HEK293 (cell line): ENCODE measurements at regions not wholly inside any gene's neighbourhood (a gene's known extent, or its start where the extent isn't known, plus 50 kb on each side); places are given as distances from the start of the nearest gene placed in this dataset.
A peak's percentile ranks its signal among the peaks of the same experiment; 100 is the strongest.
"Not testable (repeated sequence)": the region's sequence is repeated elsewhere in the genome, so short reads cannot be mapped to it uniquely, and the experiment has no call there.

Experiments used
- CTCF ChIA-PET: fragments of 350-600 bp; formaldehyde crosslinking; extraction: SDS; loops from one replicate; lab custom pipeline; 2021; ENCODE audit warnings: antibody characterized with exemption; lab: Yijun Ruan, JAX
- POLR2A ChIA-PET: fragments of 300-600 bp; formaldehyde crosslinking; extraction: SDS; loops from one replicate; lab custom pipeline; 2020; ENCODE audit warnings: antibody characterized with exemption, inconsistent platforms; lab: Yijun Ruan, JAX
- H3K27ac ChIP-seq: fragments of 200-500 bp; sonication (Bioruptor generic); 2 replicates; pipeline ENCODE4 v1.5.1; 2014; ENCODE audit warnings: low read depth, low read length, control low read depth, inconsistent platforms; ENCODE audit errors: extremely low read depth
- H3K36me3 ChIP-seq, 2 experiments: fragments of 200-500 bp in 1 of 2; sonication (Bioruptor generic) in 1 of 2; 1 replicate in 1 of 2; 2 replicates in 1 of 2; pipeline ENCODE4 v1.5.1; 2014 to 2017; ENCODE audit warnings: inconsistent platforms in 2 of 2, low read length in 2 of 2; ENCODE audit not compliant: control insufficient read depth in 2 of 2, insufficient read depth in 1 of 2
- H3K4me1 ChIP-seq: fragments of 200-500 bp; sonication (Bioruptor generic); 2 replicates; pipeline ENCODE4 v1.5.1; 2014; ENCODE audit warnings: mild to moderate bottlenecking, low read length, inconsistent platforms; ENCODE audit not compliant: control insufficient read depth, insufficient read depth
- H3K4me3 ChIP-seq: 2 replicates; pipeline ENCODE4 v1.5.1; 2011; ENCODE audit warnings: low read depth, mild to moderate bottlenecking, control low read depth, low read length, moderate library complexity
- H3K9me3 ChIP-seq: fragments of 200-500 bp; sonication (Bioruptor generic); 2 replicates; pipeline ENCODE4 v1.5.1; 2014; ENCODE audit warnings: low read depth, low read length, inconsistent platforms; ENCODE audit not compliant: control insufficient read depth, insufficient read depth
- ATF2 ChIP-seq: fragments of 450-650 bp; formaldehyde crosslinking; IDR thresholded peaks from 2 replicates; pipeline ENCODE4 v1.5.1; 2016; ENCODE audit warnings: missing biosample characterization, missing genetic modification characterization, low read depth
- CTCF ChIP-seq: fragments of 450-650 bp; formaldehyde crosslinking; IDR thresholded peaks from 2 replicates; pipeline ENCODE4 v1.5.1; 2016; ENCODE audit warnings: missing biosample characterization, missing genetic modification characterization
- KLF1 ChIP-seq: fragments of 450-650 bp; formaldehyde crosslinking; IDR thresholded peaks from 2 replicates; pipeline ENCODE4 v1.5.1; 2016; ENCODE audit warnings: missing biosample characterization, missing genetic modification characterization
- MEIS1 ChIP-seq: sonication (generic); formaldehyde crosslinking; IDR thresholded peaks from 2 replicates; pipeline ENCODE4 v1.8.1; 2022; ENCODE audit warnings: missing genetic modification reagents, mild to moderate bottlenecking, borderline replicate concordance
- MZF1 ChIP-seq: fragments of 450-650 bp; formaldehyde crosslinking; IDR thresholded peaks from 2 replicates; pipeline ENCODE4 v1.5.1; 2017; ENCODE audit warnings: missing biosample characterization, missing genetic modification characterization, borderline replicate concordance
- TCF7L2 ChIP-seq: IDR thresholded peaks from 2 replicates; pipeline ENCODE4 v1.6.1; 2011; ENCODE audit warnings: low read depth, mild to moderate bottlenecking, inconsistent platforms, low read length, moderate library complexity, borderline replicate concordance
- ZBTB1 ChIP-seq: fragments of 450-650 bp; formaldehyde crosslinking; IDR thresholded peaks from 2 replicates; pipeline ENCODE4 v1.5.1; 2016; ENCODE audit warnings: missing biosample characterization, missing genetic modification characterization
- ZBTB17 ChIP-seq: fragments of 450-650 bp; formaldehyde crosslinking; IDR thresholded peaks from 2 replicates; pipeline ENCODE4 v1.5.1; 2016; ENCODE audit warnings: missing biosample characterization, missing genetic modification characterization
- ZBTB48 ChIP-seq: fragments of 450-650 bp; formaldehyde crosslinking; IDR thresholded peaks from 2 replicates; pipeline ENCODE4 v1.5.1; 2016; ENCODE audit warnings: missing biosample characterization, missing genetic modification characterization
- ZNF23 ChIP-seq: fragments of 450-650 bp; formaldehyde crosslinking; IDR thresholded peaks from 2 replicates; pipeline ENCODE4 v1.5.1; 2016; ENCODE audit warnings: missing biosample characterization, missing genetic modification characterization, borderline replicate concordance
- ZNF311 ChIP-seq: fragments of 450-650 bp; formaldehyde crosslinking; IDR thresholded peaks from 2 replicates; pipeline ENCODE4 v1.5.1; 2017; ENCODE audit warnings: missing biosample characterization, missing genetic modification characterization, borderline replicate concordance
- ZNF48 ChIP-seq: fragments of 450-650 bp; formaldehyde crosslinking; IDR thresholded peaks from 2 replicates; pipeline ENCODE4 v1.5.1; 2016; ENCODE audit warnings: missing biosample characterization, missing genetic modification characterization
- ZNF561 ChIP-seq: fragments of 450-650 bp; IDR thresholded peaks from 2 replicates; pipeline ENCODE4 v1.5.1; 2018; ENCODE audit warnings: missing biosample characterization, missing genetic modification characterization, borderline replicate concordance
- ZNF585B ChIP-seq: fragments of 450-650 bp; formaldehyde crosslinking; IDR thresholded peaks from 2 replicates; pipeline ENCODE4 v1.5.1; 2016; ENCODE audit warnings: missing biosample characterization, missing genetic modification characterization
- ZNF624 ChIP-seq: fragments of 450-650 bp; formaldehyde crosslinking; IDR thresholded peaks from 2 replicates; pipeline ENCODE4 v1.5.1; 2017; ENCODE audit warnings: missing biosample characterization, missing genetic modification characterization
- ZNF677 ChIP-seq: fragments of 450-650 bp; IDR thresholded peaks from 2 replicates; pipeline ENCODE4 v1.5.0; 2018; ENCODE audit warnings: missing biosample characterization, mild to moderate bottlenecking, missing genetic modification characterization, moderate library complexity
- ZNF692 ChIP-seq: fragments of 450-650 bp; formaldehyde crosslinking; IDR thresholded peaks from 2 replicates; pipeline ENCODE4 v1.5.1; 2016; ENCODE audit warnings: missing biosample characterization, missing genetic modification characterization

- TF ChIP-seq TCF7L2 (no peak), MEIS1 (CRISPR knock-in tag) (peak; percentile 87), KLF1 (tag by site-specific recombination) (no peak), ZNF585B (tag by site-specific recombination) (no peak), ATF2 (no peak), ZBTB48 (no peak), ZBTB1 (tag by site-specific recombination) (no peak)
- TF ChIP-seq, all 188 proteins: peak for 1
- Histone ChIP-seq H3K4me1 (no peaks in the 10 kb centered on the region), H3K4me3 (no peak overlapping the region), H3K27ac (no peak overlapping the region), H3K36me3 (no peaks in the 10 kb centered on the region), H3K9me3 (no peaks in the 10 kb centered on the region; the same call in 1 of the 2 replicates)
- CTCF ChIA-PET = interaction anchor here (0.7 kb wide), 1 partner anchor 77 kb away, joined by 4 read pairs; no protein-coding TSS in a partner anchor
- POLR2A ChIA-PET = no interaction called here
Observed at GRCh38 chrX:16060252-16060651, 63.1 kb upstream of the GRPR start.

- H3K4me3 ChIP-seq, H3K27ac ChIP-seq, H3K4me1 ChIP-seq, POLR2A ChIA-PET, CTCF ChIA-PET, H3K36me3 ChIP-seq, H3K9me3 ChIP-seq: not testable (repeated sequence)
Observed at GRCh38 chrX:16049126-16049525, 74.2 kb upstream of the GRPR start.

GRCh38 chrX:16042980-16043379 lies 80.4 kb upstream of the GRPR start:
- Histone ChIP-seq H3K27ac (no peak overlapping the region), H3K4me1 (no peaks in the 10 kb centered on the region), H3K4me3 (no peak overlapping the region), H3K9me3 (no peaks in the 10 kb centered on the region), H3K36me3 (no peaks in the 10 kb centered on the region)
- ChIA-PET POLR2A (no interaction called here), CTCF (no interaction called here)
- no peak for TF ChIP-seq MZF1
- TF ChIP-seq CTCF (tag by site-specific recombination) = no peak
- no peak for TF ChIP-seq ZNF48
- no peak for TF ChIP-seq ZNF311
- no peak for TF ChIP-seq ZNF692 (tag by site-specific recombination)
- no peak for TF ChIP-seq ZNF624 (tag by site-specific recombination)
- TF ChIP-seq ZNF23 (tag by site-specific recombination) = no peak
- no peak for TF ChIP-seq ZBTB17 (tag by site-specific recombination)
- TF ChIP-seq ZBTB48 = no peak
- no peak for TF ChIP-seq ZNF677 (tag by site-specific recombination)
- TF ChIP-seq ZNF561 = no peak
